ENCODE measurements at regions not wholly inside any gene's neighbourhood (a gene's known extent, or its start where the extent isn't known, plus 50 kb on each side); places are given as distances from the start of the nearest gene placed in this dataset.

- TF ChIP-seq ZNF780A (CRISPR knock-in tag; IDR thresholded peaks at IDR 0.05): no peak
- TF ChIP-seq ZBTB2 (CRISPR knock-in tag; IDR thresholded peaks at IDR 0.05; ENCODE audit: low read depth): no peak
- no peak for TF ChIP-seq PAF1 (CRISPR knock-in tag; IDR thresholded peaks at IDR 0.05)
Measured at GRCh38 chr4:20391912-20392311, 140.2 kb downstream of the SLIT2 start.
